SK-N-SH treated with all-trans-retinoic acid at 6 μM for 48 hours (cell line): ENCODE measurements at regions not wholly inside any gene's neighbourhood (a gene's known extent, or its start where the extent isn't known, plus 50 kb on each side); places are given as distances from the start of the nearest gene placed in this dataset.
"Not testable (repeated sequence)": the region's sequence is repeated elsewhere in the genome, so short reads cannot be mapped to it uniquely, and the experiment has no call there.

Source experiments
- ATAC-seq: fragments of 200-7000 bp; cut with Tn5 transposase; 3 replicates; pipeline ENCODE4 v1.9.1; 2020; ENCODE audit warnings: mild to moderate bottlenecking, moderate library complexity
- BACH2 ChIP-seq: fragments of 250-450 bp; sonication (Bioruptor Pico); IDR thresholded peaks from 2 replicates; pipeline ENCODE4 v1.9.0; 2021; ENCODE audit warnings: mild to moderate bottlenecking, borderline replicate concordance
- CREB5 ChIP-seq: fragments of 250-450 bp; sonication (Bioruptor Pico); IDR thresholded peaks from 2 replicates; pipeline ENCODE4 v1.5.1; 2020; ENCODE audit warnings: low read depth, mild to moderate bottlenecking, moderate library complexity
- CSDC2 ChIP-seq: fragments of 250-450 bp; sonication (Bioruptor Pico); IDR thresholded peaks from 2 replicates; pipeline ENCODE4 v1.5.0; 2020; ENCODE audit warnings: mild to moderate bottlenecking, moderate library complexity
- CSRNP3 ChIP-seq: fragments of 250-450 bp; sonication (Bioruptor Pico); IDR thresholded peaks from 2 replicates; pipeline ENCODE4 v1.5.1; 2021; ENCODE audit warnings: mild to moderate bottlenecking, moderate library complexity
- GLIS3 ChIP-seq: fragments of 250-450 bp; sonication (Bioruptor Pico); IDR thresholded peaks from 2 replicates; pipeline ENCODE4 v1.5.0; 2020; ENCODE audit warnings: mild to moderate bottlenecking, moderate library complexity
- ISL1 ChIP-seq: fragments of 250-450 bp; sonication (Bioruptor Pico); IDR thresholded peaks from 2 replicates; pipeline ENCODE4 v2.1.2; 2022; ENCODE audit warnings: mild to moderate bottlenecking, moderate library complexity
- OSR1 ChIP-seq: fragments of 250-450 bp; sonication (Bioruptor Pico); IDR thresholded peaks from 2 replicates; pipeline ENCODE4 v1.8.0; 2022; ENCODE audit warnings: moderate library complexity, mild to moderate bottlenecking, inconsistent platforms
- PATZ1 ChIP-seq: fragments of 250-450 bp; sonication (Bioruptor Pico); IDR thresholded peaks from 2 replicates; pipeline ENCODE4 v1.8.0; 2020; ENCODE audit warnings: mild to moderate bottlenecking, moderate library complexity, borderline replicate concordance
- POU6F1 ChIP-seq: fragments of 250-450 bp; sonication (Bioruptor Pico); IDR thresholded peaks from 2 replicates; pipeline ENCODE4 v1.8.0; 2021; ENCODE audit warnings: low read depth, mild to moderate bottlenecking, moderate library complexity, borderline replicate concordance
- RARB ChIP-seq: fragments of 250-450 bp; sonication (Bioruptor Pico); IDR thresholded peaks from 2 replicates; pipeline ENCODE4 v1.8.0; 2021; ENCODE audit warnings: mild to moderate bottlenecking, moderate library complexity
- SNAI2 ChIP-seq: fragments of 250-450 bp; sonication (Bioruptor Pico); IDR thresholded peaks from 2 replicates; pipeline ENCODE4 v1.5.0; 2020; ENCODE audit warnings: mild to moderate bottlenecking, moderate library complexity
- TOX ChIP-seq: fragments of 250-450 bp; sonication (Bioruptor Pico); IDR thresholded peaks from 2 replicates; pipeline ENCODE4 v1.8.0; 2021; ENCODE audit warnings: mild to moderate bottlenecking, moderate library complexity, borderline replicate concordance
- TSHZ2 ChIP-seq: fragments of 250-450 bp; sonication (Bioruptor Pico); IDR thresholded peaks from 2 replicates; pipeline ENCODE4 v1.5.0; 2020; ENCODE audit warnings: mild to moderate bottlenecking, moderate library complexity
- ZFP3 ChIP-seq: fragments of 250-450 bp; sonication (Bioruptor Pico); IDR thresholded peaks from 2 replicates; pipeline ENCODE4 v1.5.0; 2020; ENCODE audit warnings: mild to moderate bottlenecking, moderate library complexity
- ZFP30 ChIP-seq: fragments of 450-650 bp; formaldehyde crosslinking; IDR thresholded peaks from 2 replicates; pipeline ENCODE4 v1.5.0; 2022; ENCODE audit warnings: mild to moderate bottlenecking, moderate library complexity
- ZNF565 ChIP-seq: fragments of 450-650 bp; formaldehyde crosslinking; conservative IDR thresholded peaks from 2 replicates; pipeline ENCODE4 v1.5.0; 2020; ENCODE audit warnings: low read depth, mild to moderate bottlenecking, moderate library complexity
- ZNF70 ChIP-seq: fragments of 450-650 bp; formaldehyde crosslinking; IDR thresholded peaks from 2 replicates; pipeline ENCODE4 v1.5.0; 2020; ENCODE audit warnings: mild to moderate bottlenecking, moderate library complexity

GRCh38 chr5:37909610-37910266 is 69.9 kb upstream of the GDNF start:
- not testable (repeated sequence) for ATAC-seq

- TF ChIP-seq TSHZ2 (CRISPR knock-in tag), result no peak
- no peak for TF ChIP-seq ZFP30 (CRISPR knock-in tag)
- no peak for TF ChIP-seq BACH2 (CRISPR knock-in tag)
- TF ChIP-seq ZNF70 (CRISPR knock-in tag), result no peak
- TF ChIP-seq RARB (CRISPR knock-in tag), result no peak
- TF ChIP-seq OSR1 (CRISPR knock-in tag), result no peak
- TF ChIP-seq CSDC2, result no peak
- no peak for TF ChIP-seq GLIS3 (CRISPR knock-in tag)
- no peak for TF ChIP-seq PATZ1 (CRISPR knock-in tag)
- TF ChIP-seq ZFP3, result no peak
- TF ChIP-seq CSRNP3, result no peak
- no peak for TF ChIP-seq SNAI2 (CRISPR knock-in tag)
- TF ChIP-seq CREB5 (CRISPR knock-in tag), result no peak
- no peak for ATAC-seq
These were observed 66.6 kb upstream of the GDNF start for GRCh38 chr5:37906416-37906815.

- no peak for ATAC-seq
- no peak for TF ChIP-seq ZNF565
- no peak for TF ChIP-seq CREB5 (CRISPR knock-in tag)
- TF ChIP-seq TOX (CRISPR knock-in tag), result no peak
- no peak for TF ChIP-seq PATZ1 (CRISPR knock-in tag)
- TF ChIP-seq BACH2 (CRISPR knock-in tag), result no peak
- no peak for TF ChIP-seq OSR1 (CRISPR knock-in tag)
- TF ChIP-seq POU6F1 (CRISPR knock-in tag), result no peak
- no peak for TF ChIP-seq ZNF70 (CRISPR knock-in tag)
- no peak for TF ChIP-seq ZFP3
- no peak for TF ChIP-seq TSHZ2 (CRISPR knock-in tag)
- TF ChIP-seq GLIS3 (CRISPR knock-in tag), result no peak
- TF ChIP-seq ZFP30 (CRISPR knock-in tag), result no peak
- TF ChIP-seq ISL1 (CRISPR knock-in tag), result no peak
These were observed 65.4 kb upstream of the GDNF start for GRCh38 chr5:37905230-37905629.
